PC-3 (cell line): ENCODE measurements at regions not wholly inside any gene's neighbourhood (a gene's known extent, or its start where the extent isn't known, plus 50 kb on each side); places are given as distances from the start of the nearest gene placed in this dataset.
A peak's percentile ranks its signal among the peaks of the same experiment; 100 is the strongest.

ENCODE experiments used
- ATAC-seq: fragments of 200-7000 bp; cut with Tn5 transposase; 2 replicates; pipeline ENCODE4 v1.9.1; 2020; ENCODE audit warnings: mild to moderate bottlenecking, moderate library complexity
- BruUV-seq: library from RNA; stranded (reverse); fragments of 400-500 nt; replicated peaks from 2 replicates; lab custom pipeline; 2021; lab: Mats Ljungman, UMichigan
- CTCF ChIA-PET: fragments of 300-600 bp; sonication (Branson Sonifier 250); formaldehyde crosslinking; loops from one replicate; lab custom pipeline; 2022; ENCODE audit warnings: antibody characterized with exemption; lab: Charles Lee
- POLR2A ChIA-PET: fragments of 300-600 bp; sonication (Branson Sonifier 250); formaldehyde crosslinking; loops from one replicate; lab custom pipeline; 2022; ENCODE audit warnings: antibody characterized with exemption; ENCODE audit not compliant: unreplicated experiment; lab: Charles Lee
- DNase-seq: peaks from one replicate; pipeline ENCODE4 v3.0.0-alpha.2; 2015
- H2AFZ ChIP-seq: fragments of 300-600 bp; sonication (generic); 2 replicates; pipeline ENCODE4 v1.6.0; 2016; ENCODE audit warnings: antibody characterized with exemption, low read length
- H3F3A ChIP-seq: fragments of 300-600 bp; sonication (generic); one replicate; pipeline ENCODE4 v1.6.0; 2017; ENCODE audit warnings: antibody characterized with exemption, low read length, control low read depth, mild to moderate bottlenecking; ENCODE audit not compliant: unreplicated experiment
- H3K27ac ChIP-seq: fragments of 300-600 bp; sonication (generic); 2 replicates; pipeline ENCODE4 v1.5.1; 2016; ENCODE audit warnings: mild to moderate bottlenecking, low read length
- H3K27me3 ChIP-seq: fragments of 300-600 bp; sonication (generic); 2 replicates; pipeline ENCODE4 v1.6.1; 2016; ENCODE audit warnings: low read length, mixed read lengths
- H3K36me3 ChIP-seq: fragments of 300-600 bp; sonication (generic); 2 replicates; pipeline ENCODE4 v1.6.1; 2016; ENCODE audit warnings: low read depth, mixed run types, low read length, mixed read lengths
- H3K4me1 ChIP-seq: fragments of 300-600 bp; sonication (generic); 2 replicates; pipeline ENCODE4 v1.5.1; 2016; ENCODE audit warnings: low read length; ENCODE audit not compliant: insufficient read depth
- H3K4me2 ChIP-seq: fragments of 300-600 bp; sonication (generic); 2 replicates; pipeline ENCODE4 v1.6.0; 2016; ENCODE audit warnings: low read length
- H3K4me3 ChIP-seq: fragments of 300-600 bp; sonication (generic); 2 replicates; pipeline ENCODE4 v1.5.1; 2016; ENCODE audit warnings: mild to moderate bottlenecking, low read length, mixed read lengths
- H3K79me2 ChIP-seq: fragments of 300-600 bp; sonication (generic); 2 replicates; pipeline ENCODE4 v1.6.1; 2017; ENCODE audit warnings: low read length, mixed read lengths
- H3K9ac ChIP-seq: fragments of 300-600 bp; sonication (generic); 2 replicates; pipeline ENCODE4 v1.6.0; 2016; ENCODE audit warnings: mild to moderate bottlenecking, low read length
- H3K9me2 ChIP-seq: fragments of 300-600 bp; sonication (generic); replicated peaks from 2 replicates; pipeline ENCODE4 v1.6.1; 2016; ENCODE audit warnings: mixed run types, low read length, mixed read lengths
- H3K9me3 ChIP-seq: fragments of 300-600 bp; sonication (generic); 2 replicates; pipeline ENCODE4 v1.6.1; 2016; ENCODE audit warnings: low read length, mixed read lengths
- H4K20me1 ChIP-seq: fragments of 300-600 bp; sonication (generic); 2 replicates; pipeline ENCODE4 v1.6.1; 2016; ENCODE audit warnings: low read length, mixed read lengths
- CTCF ChIP-seq: fragments of 300-600 bp; sonication (generic); conservative IDR thresholded peaks from 2 replicates; pipeline ENCODE4 v1.5.1; 2017; ENCODE audit warnings: antibody characterized with exemption, low read depth, mild to moderate bottlenecking, low read length
- EZH2 ChIP-seq: fragments of 300-600 bp; sonication (generic); IDR thresholded peaks from one replicate; pipeline ENCODE4 v1.6.1; 2017; ENCODE audit warnings: antibody characterized with exemption, mild to moderate bottlenecking, low read length; ENCODE audit not compliant: unreplicated experiment
- EZH2phosphoT487 ChIP-seq: fragments of 300-600 bp; sonication (generic); IDR thresholded peaks from 2 replicates; pipeline ENCODE4 v1.6.1; 2018; ENCODE audit warnings: mild to moderate bottlenecking, antibody characterized with exemption, low read length, borderline replicate concordance
- intact Hi-C: fragments of 100-400 bp; cut with micrococcal nuclease; formaldehyde crosslinking; loops from 2 replicates; pipeline ENCODE4 v1.9.0; 2023

DNA sequence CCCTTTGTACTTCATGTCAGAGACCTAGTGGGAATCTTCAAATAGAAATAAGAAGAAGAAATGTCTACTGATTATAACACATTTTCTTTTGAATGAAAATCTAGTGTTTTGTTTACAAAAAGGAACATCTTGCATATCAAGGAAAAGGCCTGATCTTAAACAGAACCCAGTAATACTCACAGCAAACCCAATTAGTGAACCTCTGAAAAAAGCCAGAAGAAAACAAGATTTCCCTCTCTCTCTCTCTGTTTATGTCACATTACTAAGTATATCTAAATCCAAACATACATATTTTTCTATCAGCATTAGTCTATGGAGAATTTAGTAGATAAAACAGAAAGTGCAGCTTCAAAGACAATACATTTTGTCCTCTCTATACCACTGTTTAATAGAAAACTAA is 457.9 kb downstream of the NR2F1-AS1 start:
- H3K9me2 ChIP-seq: no peaks in the 10 kb centered on the region
- BruUV-seq: no TSS peak
- no peak overlapping the region for H3K9ac ChIP-seq
- intact Hi-C loops: no loop called here
- POLR2A ChIA-PET: no interaction called here
- no peak overlapping the region for H2AFZ ChIP-seq
- H3K79me2 ChIP-seq: no peaks in the 10 kb centered on the region
- no peak for ATAC-seq
- H3K4me3 ChIP-seq: no peak overlapping the region
- H3K27ac ChIP-seq: no peak overlapping the region
- no peaks in the 10 kb centered on the region for H3K27me3 ChIP-seq
- H3K9me3 ChIP-seq: no peaks in the 10 kb centered on the region
- TF ChIP-seq EZH2 (no peak), EZH2phosphoT487 (no peak), CTCF (no peak)
- no peaks in the 10 kb centered on the region for H3K36me3 ChIP-seq
- peaks cover 30% of the 10 kb centered on the region for H3K4me1 ChIP-seq
- H3F3A ChIP-seq: no peaks in the 10 kb centered on the region
- CTCF ChIA-PET: no interaction called here
- DNase-seq: no peak
- no peaks in the 10 kb centered on the region for H4K20me1 ChIP-seq
- no peak overlapping the region for H3K4me2 ChIP-seq

- no peaks in the 10 kb centered on the region for H3K27me3 ChIP-seq
- POLR2A ChIA-PET: no interaction called here
- H3K27ac ChIP-seq: no peak overlapping the region
- no peaks in the 10 kb centered on the region for H3K9me2 ChIP-seq
- H3K79me2 ChIP-seq: no peaks in the 10 kb centered on the region
- no peak overlapping the region for H3K4me2 ChIP-seq
- no peak overlapping the region for H3K9ac ChIP-seq
- peak; percentile 11; the same call in 1 of the 2 replicates for ATAC-seq
- CTCF ChIA-PET: no interaction called here
- intact Hi-C loops: no loop called here
- no peak overlapping the region for H3K4me3 ChIP-seq
- DNase-seq: no peak
- no peaks in the 10 kb centered on the region for H4K20me1 ChIP-seq
- no peaks in the 10 kb centered on the region for H3K36me3 ChIP-seq
- H3F3A ChIP-seq: no peaks in the 10 kb centered on the region
- H2AFZ ChIP-seq: no peak overlapping the region
- no peak for TF ChIP-seq EZH2phosphoT487
- TF ChIP-seq EZH2: no peak
- TF ChIP-seq CTCF: no peak
- H3K4me1 ChIP-seq: peaks cover 34% of the 10 kb centered on the region
- BruUV-seq: no TSS peak
- no peaks in the 10 kb centered on the region for H3K9me3 ChIP-seq
Measured at GRCh38 chr5:93122446-93122845, 458.6 kb downstream of the NR2F1-AS1 start.

DNA sequence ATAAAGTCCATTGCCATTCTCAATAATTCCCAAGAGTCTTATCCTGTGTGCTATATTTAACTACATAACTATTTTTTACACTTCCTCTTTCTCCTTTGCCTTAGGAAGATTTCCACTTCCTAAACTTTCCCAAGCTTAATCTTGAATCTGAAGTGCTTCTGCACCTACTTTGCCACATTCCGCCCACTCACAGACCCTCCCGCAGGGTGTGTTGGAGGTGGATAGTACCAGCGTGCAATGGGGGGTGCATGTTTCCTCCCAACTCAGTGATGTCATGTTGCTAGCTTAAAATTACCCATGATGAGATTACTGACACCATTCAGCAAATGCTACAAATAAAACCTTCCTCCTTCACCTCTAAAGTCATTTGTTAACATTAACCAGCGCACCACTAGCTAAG is 460.2 kb downstream of the NR2F1-AS1 start:
- H4K20me1 ChIP-seq: no peaks in the 10 kb centered on the region
- no peak overlapping the region for H3K27ac ChIP-seq
- H3K4me1 ChIP-seq: peaks cover 18% of the 10 kb centered on the region
- no peaks in the 10 kb centered on the region for H3K9me3 ChIP-seq
- H3K27me3 ChIP-seq: no peaks in the 10 kb centered on the region
- intact Hi-C loops: no loop called here
- ChIA-PET CTCF (no interaction called here), POLR2A (no interaction called here)
- DNase-seq (no peak), ATAC-seq (no peak)
- BruUV-seq: no TSS peak
- H3K79me2 ChIP-seq: no peaks in the 10 kb centered on the region
- H2AFZ ChIP-seq: no peak overlapping the region
- H3K4me2 ChIP-seq: no peak overlapping the region
- TF ChIP-seq EZH2phosphoT487 (no peak), CTCF (no peak), EZH2 (no peak)
- H3K9ac ChIP-seq: no peak overlapping the region
- no peaks in the 10 kb centered on the region for H3K36me3 ChIP-seq
- H3F3A ChIP-seq: no peaks in the 10 kb centered on the region
- H3K9me2 ChIP-seq: no peaks in the 10 kb centered on the region
- no peak overlapping the region for H3K4me3 ChIP-seq
